A549 (cell line): ENCODE measurements at regions not wholly inside any gene's neighbourhood (a gene's known extent, or its start where the extent isn't known, plus 50 kb on each side); places are given as distances from the start of the nearest gene placed in this dataset.

Experiments used
- ATAC-seq, 2 experiments: fragments of 200-7000 bp in 1 of 2; fragments of >200 bp in 1 of 2; cut with Nextera tagmentation in 1 of 2; cut with Tn5 transposase in 1 of 2; 3 replicates each; pipeline versions ENCODE4 v1.8.0 to v1.9.1; 2018 to 2020; ENCODE audit warnings: mild to moderate bottlenecking in 1 of 2, moderate library complexity in 1 of 2
- CTCF ChIA-PET: fragments of 300-600 bp; sonication (Branson Sonifier 250); formaldehyde crosslinking; extraction: SDS; loops from one replicate; lab custom pipeline; 2021; ENCODE audit warnings: antibody characterized with exemption, inconsistent platforms; lab: Yijun Ruan, JAX
- POLR2A ChIA-PET: fragments of 350-600 bp; formaldehyde crosslinking; extraction: SDS; loops from one replicate; lab custom pipeline; 2021; ENCODE audit warnings: antibody characterized with exemption, inconsistent platforms; lab: Yijun Ruan, JAX
- DNase-seq, 2 experiments: peaks; one replicate each; pipeline versions ENCODE4 v3.0.0 to v3.0.0-alpha.2; 2011 to 2016; ENCODE audit warnings: low read depth in 1 of 2, low spot score in 1 of 2
- FAIRE-seq: peaks from 2 replicates; lab custom pipeline; 2011; peaks lifted over from hg19 to GRCh38; lab: Jason Lieb, UNC
- H3K27ac ChIP-seq, 2 experiments: fragments of >200 bp; sonication (Bioruptor Twin); formaldehyde crosslinking; 3 replicates each; pipeline ENCODE4 v1.5.1; 2016 to 2017
- H3K4me1 ChIP-seq: fragments of >200 bp; sonication (Bioruptor Twin); formaldehyde crosslinking; 3 replicates; pipeline ENCODE4 v1.6.1; 2016
- H3K4me2 ChIP-seq: fragments of >200 bp; sonication (Bioruptor Twin); formaldehyde crosslinking; 3 replicates; pipeline ENCODE4 v1.6.1; 2016
- H3K4me3 ChIP-seq: fragments of >200 bp; sonication (Bioruptor Twin); formaldehyde crosslinking; 3 replicates; pipeline ENCODE4 v1.5.1; 2016
- H3K9me3 ChIP-seq: fragments of >200 bp; sonication (Bioruptor Twin); formaldehyde crosslinking; 3 replicates; pipeline ENCODE4 v1.6.1; 2016
- ATOH8 ChIP-seq: fragments of 250-450 bp; sonication (Bioruptor Pico); IDR thresholded peaks from 2 replicates; pipeline ENCODE4 v1.5.0; 2020; ENCODE audit warnings: low read depth, mild to moderate bottlenecking, moderate library complexity
- CBX2 ChIP-seq: fragments of 200-600 bp; sonication (generic); IDR thresholded peaks from 2 replicates; pipeline ENCODE4 v1.6.1; 2016; ENCODE audit warnings: low read depth, mild to moderate bottlenecking, borderline replicate concordance
- CHD2 ChIP-seq: fragments of 150-350 bp; IDR thresholded peaks from 2 replicates; pipeline ENCODE4 v1.6.1; 2014; ENCODE audit warnings: low read length; ENCODE audit not compliant: partially characterized antibody
- EHF ChIP-seq: fragments of 250-450 bp; sonication (Bioruptor Pico); IDR thresholded peaks from 2 replicates; pipeline ENCODE4 v1.5.0; 2020; ENCODE audit warnings: mild to moderate bottlenecking
- EHMT2 ChIP-seq: fragments of 200-600 bp; sonication (generic); IDR thresholded peaks from 2 replicates; pipeline ENCODE4 v1.6.1; 2016; ENCODE audit warnings: antibody characterized with exemption, low read depth, mild to moderate bottlenecking, moderate library complexity
- ESRRA ChIP-seq: fragments of 150-350 bp; IDR thresholded peaks from 2 replicates; pipeline ENCODE4 v1.6.1; 2014; ENCODE audit warnings: mild to moderate bottlenecking, low read length, borderline replicate concordance
- FOSB ChIP-seq: fragments of 250-450 bp; sonication (Bioruptor Pico); IDR thresholded peaks from 2 replicates; pipeline ENCODE4 v1.5.0; 2020; ENCODE audit warnings: mild to moderate bottlenecking, moderate library complexity
- HDAC2 ChIP-seq: fragments of 200-600 bp; sonication (generic); IDR thresholded peaks from 2 replicates; pipeline ENCODE4 v1.6.1; 2016
- HOXA7 ChIP-seq: fragments of 250-450 bp; sonication (Bioruptor Pico); IDR thresholded peaks from 2 replicates; pipeline ENCODE4 v1.5.0; 2020; ENCODE audit warnings: mild to moderate bottlenecking, moderate library complexity
- HOXB13 ChIP-seq: fragments of 250-450 bp; sonication (Bioruptor Pico); IDR thresholded peaks from 2 replicates; pipeline ENCODE4 v1.5.0; 2020; ENCODE audit warnings: low read depth, mild to moderate bottlenecking, moderate library complexity
- JUNB ChIP-seq: fragments of >200 bp; sonication (Bioruptor Twin); formaldehyde crosslinking; IDR thresholded peaks from 2 replicates; pipeline ENCODE4 v1.6.1; 2016
- KDM1A ChIP-seq: fragments of 200-600 bp; sonication (generic); IDR thresholded peaks from 2 replicates; pipeline ENCODE4 v1.6.1; 2016; ENCODE audit warnings: low read depth, mild to moderate bottlenecking
- MAZ ChIP-seq: fragments of 150-350 bp; IDR thresholded peaks from 2 replicates; pipeline ENCODE4 v1.6.1; 2014; ENCODE audit warnings: antibody characterized with exemption, low read depth, low read length, borderline replicate concordance
- POLR2A ChIP-seq: IDR thresholded peaks from 2 replicates; pipeline ENCODE4 v1.6.1; 2012; ENCODE audit warnings: mild to moderate bottlenecking, low read length
- POLR2AphosphoS2 ChIP-seq: conservative IDR thresholded peaks from 2 replicates; pipeline ENCODE4 v1.6.1; 2012; ENCODE audit warnings: low read length, improper control_type of control experiment, inconsistent platforms
- RAD21 ChIP-seq, 2 experiments: fragments of >200 bp in 1 of 2; sonication (Bioruptor Twin) in 1 of 2; formaldehyde crosslinking in 1 of 2; IDR thresholded peaks in 1 of 2; conservative IDR thresholded peaks in 1 of 2; 2 replicates in 1 of 2; 3 replicates in 1 of 2; pipeline ENCODE4 v1.6.1; 2012 to 2018; ENCODE audit warnings: inconsistent platforms in 1 of 2
- RCOR1 ChIP-seq: fragments of 150-350 bp; IDR thresholded peaks from 2 replicates; pipeline ENCODE4 v1.6.1; 2014; ENCODE audit warnings: antibody characterized with exemption, low read length, low read depth
- TP53 ChIP-seq: fragments of 250-450 bp; sonication (Bioruptor Pico); IDR thresholded peaks from 2 replicates; pipeline ENCODE4 v1.5.0; 2021; ENCODE audit warnings: mild to moderate bottlenecking, moderate library complexity
- ZNF302 ChIP-seq: fragments of 250-450 bp; sonication (Bioruptor Pico); IDR thresholded peaks from 2 replicates; pipeline ENCODE4 v1.9.0; 2021; ENCODE audit warnings: inconsistent platforms, mild to moderate bottlenecking, moderate library complexity
- WGBS: methylation state at CpG from one replicate; pipeline ENCODE4 v1.1.6; 2017; ENCODE audit errors: missing lambda C conversion rate; 5-methylcytosine and 5-hydroxymethylcytosine counted together
- TF ChIP-seq, protein P1 (sequence below): IDR thresholded peaks from 2 replicates; pipeline ENCODE4 v1.6.1; 2012; ENCODE audit warnings: low read depth, borderline replicate concordance

GRCh38 chr2:217329023-217329431, 469.2 kb upstream of the TNP1 start:
- POLR2A ChIA-PET, result no interaction called here
- FAIRE-seq (no peak), DNase-seq (no peak), ATAC-seq (no peak)
- 80% methylated on average over 4 of the region's 4 CpGs for WGBS
- H3K4me1 ChIP-seq, result peaks cover 53% of the 10 kb centered on the region
- TF ChIP-seq RCOR1, result no peak
- TF ChIP-seq JUNB, result no peak
- TF ChIP-seq, protein P1, sequence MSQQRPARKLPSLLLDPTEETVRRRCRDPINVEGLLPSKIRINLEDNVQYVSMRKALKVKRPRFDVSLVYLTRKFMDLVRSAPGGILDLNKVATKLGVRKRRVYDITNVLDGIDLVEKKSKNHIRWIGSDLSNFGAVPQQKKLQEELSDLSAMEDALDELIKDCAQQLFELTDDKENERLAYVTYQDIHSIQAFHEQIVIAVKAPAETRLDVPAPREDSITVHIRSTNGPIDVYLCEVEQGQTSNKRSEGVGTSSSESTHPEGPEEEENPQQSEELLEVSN, result no peak
- TF ChIP-seq ATOH8, result no peak
- TF ChIP-seq RAD21 (conservative IDR thresholded peaks at IDR 0.05 in 1 of 2, IDR thresholded peaks at IDR 0.05 in 1 of 2), result no peak
- TF ChIP-seq POLR2AphosphoS2, result no peak
- no peak for TF ChIP-seq FOSB (CRISPR knock-in tag)
- TF ChIP-seq MAZ, result no peak
- TF ChIP-seq KDM1A, result no peak
- no peak for TF ChIP-seq EHMT2
- TF ChIP-seq POLR2A, result no peak
- no peak for TF ChIP-seq ZNF302 (CRISPR knock-in tag)
- TF ChIP-seq HOXA7, result no peak
- TF ChIP-seq CBX2, result no peak
- TF ChIP-seq, all 56 proteins: peak for 0
- no peak overlapping the region for H3K4me2 ChIP-seq
- CTCF ChIA-PET, result no interaction called here
- no peak overlapping the region for H3K4me3 ChIP-seq
- peak overlapping the region in 1 of 2 experiments; percentile 22; a peak in 2 of 6 replicates for H3K27ac ChIP-seq
- 0 out of 3 replicates have a peak, but pooled peaks cover 3% of the 10 kb centered on the region for H3K9me3 ChIP-seq

DNA sequence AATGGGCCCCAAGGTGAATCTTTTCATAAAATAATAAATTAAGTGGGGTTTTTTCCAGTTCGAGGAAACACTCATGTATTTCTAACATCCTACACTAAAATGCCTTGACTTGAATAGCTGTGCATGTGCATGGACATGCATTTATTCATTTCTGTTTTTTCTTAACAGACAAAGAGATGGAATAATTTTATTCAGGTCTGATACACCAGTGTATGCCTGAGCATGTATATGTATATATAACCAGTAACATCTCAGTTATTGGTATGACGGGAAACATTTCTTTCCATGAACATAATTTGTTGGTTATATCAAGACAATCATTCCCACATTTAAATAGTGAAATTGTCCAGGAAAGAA, 468.7 kb upstream of the TNP1 start:
- TF ChIP-seq HOXB13 (no peak), ESRRA (no peak), EHF (CRISPR knock-in tag) (no peak), TP53 (no peak), HDAC2 (no peak)
- CTCF ChIA-PET, result no interaction called here
- no peak overlapping the region for H3K4me3 ChIP-seq
- ATAC-seq (no peak), DNase-seq (no peak), FAIRE-seq (no peak)
- H3K27ac ChIP-seq, result no peak overlapping the region
- WGBS, result 82% methylated on average over 2 of the region's 2 CpGs
- POLR2A ChIA-PET, result no interaction called here
- no peak overlapping the region for H3K4me2 ChIP-seq
- 0 out of 3 replicates have a peak, but pooled peaks cover 3% of the 10 kb centered on the region for H3K9me3 ChIP-seq
- H3K4me1 ChIP-seq, result peaks cover 53% of the 10 kb centered on the region

- POLR2A ChIA-PET, result no interaction called here
Measured at GRCh38 chr2:217327953-217328621, 468.2 kb upstream of the TNP1 start.

More at GRCh38 chr2:217327953-217328621, 468.2 kb upstream of the TNP1 start:
- no peak for DNase-seq
- H3K4me2 ChIP-seq, result no peak overlapping the region
- ATAC-seq, result no peak
- no peak overlapping the region for H3K4me3 ChIP-seq
- TF ChIP-seq POLR2AphosphoS2 (no peak), CHD2 (no peak)
- H3K4me1 ChIP-seq, result peaks cover 51% of the 10 kb centered on the region
- WGBS, result 84% methylated on average over 3 of the region's 3 CpGs
- peak overlapping the region; percentile 44 to 61; a peak in 3 of 6 replicates for H3K27ac ChIP-seq
- no peak for FAIRE-seq
- H3K9me3 ChIP-seq, result 0 out of 3 replicates have a peak, but pooled peaks cover 3% of the 10 kb centered on the region
- CTCF ChIA-PET, result no interaction called here
